GM12878 (cell line): ENCODE measurements at regions not wholly inside any gene's neighbourhood (a gene's known extent, or its start where the extent isn't known, plus 50 kb on each side); places are given as distances from the start of the nearest gene placed in this dataset.

Experiments
- ATAC-seq: fragments of 200-7000 bp; cut with Tn5 transposase; 3 replicates; pipeline ENCODE4 v1.9.1; 2020; ENCODE audit warnings: mild to moderate bottlenecking, moderate library complexity
- BruUV-seq: library from RNA; stranded (reverse); fragments of 400-500 nt; replicated peaks from 2 replicates; lab custom pipeline; 2021; lab: Mats Ljungman, UMichigan
- CTCF ChIA-PET: fragments of 300-600 bp; sonication (Branson Sonifier 250); formaldehyde crosslinking; extraction: SDS; loops from one replicate; lab custom pipeline; 2021; ENCODE audit warnings: inconsistent platforms; lab: Yijun Ruan, JAX
- POLR2A ChIA-PET: fragments of 350-600 bp; formaldehyde crosslinking; extraction: SDS; loops from one replicate; lab custom pipeline; 2021; ENCODE audit warnings: inconsistent platforms; lab: Charles Lee
- RAD21 ChIA-PET: fragments of 300-600 bp; sonication (Branson Sonifier 250); formaldehyde crosslinking; loops from one replicate; lab custom pipeline; 2023; ENCODE audit warnings: antibody characterized with exemption; ENCODE audit not compliant: unreplicated experiment; lab: Charles Lee
- SMC1A ChIA-PET: fragments of 300-600 bp; sonication (Branson Sonifier 250); formaldehyde crosslinking; loops from one replicate; lab custom pipeline; 2023; ENCODE audit not compliant: unreplicated experiment, uncharacterized antibody; lab: Charles Lee
- DNase-seq: peaks from one replicate; pipeline ENCODE4 v3.0.0-alpha.2; 2011; ENCODE audit warnings: low read depth, low spot score
- FAIRE-seq: peaks from 3 replicates; lab custom pipeline; 2011; peaks lifted over from hg19 to GRCh38; lab: Jason Lieb, UNC
- H2AFZ ChIP-seq: 2 replicates; pipeline ENCODE4 v1.6.0; 2011; ENCODE audit warnings: low read depth, low read length, control low read depth; ENCODE audit not compliant: control insufficient read depth
- H3K27ac ChIP-seq: 2 replicates; pipeline ENCODE4 v1.5.1; 2011; ENCODE audit warnings: control low read depth; ENCODE audit not compliant: control insufficient read depth, insufficient read depth
- H3K27me3 ChIP-seq, 2 experiments: replicated peaks in 1 of 2; 2 replicates each; pipeline versions ENCODE4 v1.6.0 to v1.6.1; 2011; ENCODE audit warnings: low read length in 1 of 2; ENCODE audit not compliant: control insufficient read depth in 2 of 2, insufficient read depth in 2 of 2
- H3K36me3 ChIP-seq, 2 experiments: 2 replicates each; pipeline ENCODE4 v1.5.1; 2011; ENCODE audit warnings: low read length in 1 of 2; ENCODE audit not compliant: control insufficient read depth in 2 of 2, insufficient read depth in 2 of 2
- H3K4me1 ChIP-seq: 2 replicates; pipeline ENCODE4 v1.6.1; 2011; ENCODE audit warnings: mild to moderate bottlenecking, low read length, moderate library complexity, mixed read lengths; ENCODE audit not compliant: control insufficient read depth, insufficient read depth
- H3K4me2 ChIP-seq: 2 replicates; pipeline ENCODE4 v1.6.0; 2011; ENCODE audit warnings: control low read depth; ENCODE audit not compliant: control insufficient read depth, insufficient read depth
- H3K4me3 ChIP-seq: fragments of 200-600 bp; sonication (generic); 2 replicates; pipeline ENCODE4 v1.5.1; 2016
- H3K79me2 ChIP-seq: 2 replicates; pipeline ENCODE4 v1.6.0; 2011; ENCODE audit warnings: low read length; ENCODE audit not compliant: control insufficient read depth, insufficient read depth
- H3K9ac ChIP-seq: 2 replicates; pipeline ENCODE4 v1.8.0; 2011; ENCODE audit warnings: low read length, control low read depth, mixed read lengths; ENCODE audit not compliant: control insufficient read depth, insufficient read depth
- H3K9me3 ChIP-seq: replicated peaks from 3 replicates; pipeline ENCODE4 v1.5.1; 2011; ENCODE audit warnings: mild to moderate bottlenecking, low read length; ENCODE audit not compliant: control insufficient read depth, insufficient read depth
- H4K20me1 ChIP-seq: 2 replicates; pipeline ENCODE4 v1.6.0; 2011; ENCODE audit not compliant: control insufficient read depth, insufficient read depth
- CHD2 ChIP-seq: IDR thresholded peaks from 2 replicates; pipeline ENCODE4 v1.6.1; 2011; ENCODE audit warnings: low read depth, low read length, improper control_type of control experiment, borderline replicate concordance
- CREB1 ChIP-seq: IDR thresholded peaks from 2 replicates; pipeline ENCODE4 v1.6.1; 2012; ENCODE audit warnings: low read depth, mild to moderate bottlenecking, inconsistent platforms
- EP300 ChIP-seq, 2 experiments: fragments of 150-350 bp in 1 of 2; IDR thresholded peaks; 2 replicates each; pipeline ENCODE4 v1.6.1; 2011 to 2012; ENCODE audit warnings: low read depth in 2 of 2, low read length in 2 of 2, borderline replicate concordance in 1 of 2, improper control_type of control experiment in 1 of 2, inconsistent platforms in 1 of 2; ENCODE audit not compliant: control insufficient read depth in 1 of 2
- ETV6 ChIP-seq, 2 experiments: fragments of 450-650 bp in 1 of 2; IDR thresholded peaks in 1 of 2; conservative IDR thresholded peaks in 1 of 2; 2 replicates each; pipeline ENCODE4 v1.6.1; 2014; ENCODE audit warnings: antibody characterized with exemption in 1 of 2, borderline replicate concordance in 1 of 2, low read depth in 1 of 2, mild to moderate bottlenecking in 1 of 2, moderate library complexity in 1 of 2
- EZH2 ChIP-seq: IDR thresholded peaks from 2 replicates; pipeline ENCODE4 v1.6.1; 2012; ENCODE audit warnings: low read depth, mild to moderate bottlenecking, control low read depth, inconsistent platforms, low read length, borderline replicate concordance; ENCODE audit not compliant: control insufficient read depth
- MTA2 ChIP-seq: fragments of 450-650 bp; IDR thresholded peaks from 2 replicates; pipeline ENCODE4 v1.6.1; 2016; ENCODE audit warnings: low read depth, mild to moderate bottlenecking, moderate library complexity
- MXI1 ChIP-seq: fragments of 150-350 bp; IDR thresholded peaks from 2 replicates; pipeline ENCODE4 v1.6.1; 2011; ENCODE audit warnings: low read depth, mild to moderate bottlenecking, inconsistent platforms, low read length, improper control_type of control experiment
- PML ChIP-seq: IDR thresholded peaks from 2 replicates; pipeline ENCODE4 v1.6.1; 2012; ENCODE audit warnings: low read length, inconsistent platforms
- POLR2A ChIP-seq: IDR thresholded peaks from 2 replicates; pipeline ENCODE4 v1.6.1; 2011; ENCODE audit warnings: low read depth, mild to moderate bottlenecking, low read length
- SIN3A ChIP-seq: IDR thresholded peaks from 2 replicates; pipeline ENCODE4 v1.6.1; 2012; ENCODE audit warnings: low read depth, low read length, improper control_type of control experiment
- SP1 ChIP-seq: IDR thresholded peaks from one replicate; pipeline ENCODE4 v1.6.1; 2011; ENCODE audit warnings: low read depth, low read length
- ZNF217 ChIP-seq: fragments of 450-650 bp; IDR thresholded peaks from 2 replicates; pipeline ENCODE4 v1.6.1; 2017; ENCODE audit warnings: antibody characterized with exemption, mild to moderate bottlenecking
- WGBS: methylation state at CpG from one replicate; pipeline ENCODE4 v1.1.6; 2016; ENCODE audit warnings: low lambda C conversion rate; ENCODE audit not compliant: insufficient replicate concordance, insufficient coverage; ENCODE audit errors: missing lambda C conversion rate; 5-methylcytosine and 5-hydroxymethylcytosine counted together
- in situ Hi-C: fragments of 300-500 bp; cut with MboI; formaldehyde crosslinking; loops from 9 replicates; pipeline ENCODE4 v1.14.3; 2018; ENCODE audit warnings: mixed read lengths
- intact Hi-C: fragments of 100-400 bp; cut with micrococcal nuclease; formaldehyde crosslinking; loops from one replicate; pipeline ENCODE4 v1.14.2; 2022; ENCODE audit not compliant: unreplicated experiment
- TF ChIP-seq, protein P1 (sequence below): fragments of 450-650 bp; IDR thresholded peaks from 2 replicates; pipeline ENCODE4 v1.6.1; 2017; ENCODE audit warnings: low read depth, mild to moderate bottlenecking, moderate library complexity
- TF ChIP-seq, protein P2 (sequence below): fragments of 450-650 bp; formaldehyde crosslinking; IDR thresholded peaks from 2 replicates; pipeline ENCODE4 v1.4.0; 2022; ENCODE audit warnings: mild to moderate bottlenecking, moderate library complexity
- TF ChIP-seq, protein P3 (sequence below): fragments of 450-650 bp; IDR thresholded peaks from 2 replicates; pipeline ENCODE4 v1.6.1; 2017; ENCODE audit warnings: mild to moderate bottlenecking, moderate library complexity
- TF ChIP-seq, protein P4 (sequence below): IDR thresholded peaks from 2 replicates; pipeline ENCODE4 v1.6.1; 2012; ENCODE audit warnings: low read depth, low read length, improper control_type of control experiment

DNA sequence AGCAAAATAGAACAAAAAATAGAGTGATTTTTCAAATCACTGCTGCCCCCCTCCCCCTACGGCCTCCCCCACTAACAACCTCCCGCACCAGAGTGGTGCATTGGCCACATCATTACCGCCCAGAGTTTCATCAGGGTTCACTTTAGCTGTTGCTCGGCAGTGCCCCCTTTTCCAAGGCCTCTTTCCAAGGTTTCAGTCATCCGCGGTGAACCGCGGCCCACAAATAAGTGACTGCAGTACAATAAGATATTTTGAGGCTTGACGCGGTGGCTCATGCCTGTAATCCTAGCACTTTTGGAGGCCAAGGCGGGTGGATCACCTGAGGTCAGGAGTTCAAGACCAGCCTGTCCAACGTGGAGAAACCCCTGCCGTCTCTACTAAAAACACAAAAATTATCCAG, 180.0 kb downstream of the MAF start:
- 74% methylated on average over 13 of the region's 13 CpGs for WGBS
- intact Hi-C loops: no loop called here
- no peak overlapping the region for H3K4me3 ChIP-seq
- ChIA-PET POLR2A (no interaction called here), RAD21 (no interaction called here), SMC1A (no interaction called here), CTCF (no interaction called here)
- no peak overlapping the region for H3K4me2 ChIP-seq
- H3K9me3 ChIP-seq: no peaks in the 10 kb centered on the region; the same call in 2 of the 3 replicates
- no peak overlapping the region for H3K27ac ChIP-seq
- H3K4me1 ChIP-seq: no peaks in the 10 kb centered on the region
- H4K20me1 ChIP-seq: no peaks in the 10 kb centered on the region
- no peaks in the 10 kb centered on the region for H3K36me3 ChIP-seq
- H2AFZ ChIP-seq: no peak overlapping the region
- in situ Hi-C loops: no loop called here
- ATAC-seq: no peak
- no peak for FAIRE-seq
- no peaks in the 10 kb centered on the region for H3K79me2 ChIP-seq
- H3K27me3 ChIP-seq: no peaks in the 10 kb centered on the region; a peak in 1 of 4 replicates
- DNase-seq: no peak
- no TSS peak for BruUV-seq
- H3K9ac ChIP-seq: no peak overlapping the region
- no peak for TF ChIP-seq MXI1
- no peak for TF ChIP-seq MTA2
- TF ChIP-seq ZNF217: no peak
- TF ChIP-seq, protein P1, sequence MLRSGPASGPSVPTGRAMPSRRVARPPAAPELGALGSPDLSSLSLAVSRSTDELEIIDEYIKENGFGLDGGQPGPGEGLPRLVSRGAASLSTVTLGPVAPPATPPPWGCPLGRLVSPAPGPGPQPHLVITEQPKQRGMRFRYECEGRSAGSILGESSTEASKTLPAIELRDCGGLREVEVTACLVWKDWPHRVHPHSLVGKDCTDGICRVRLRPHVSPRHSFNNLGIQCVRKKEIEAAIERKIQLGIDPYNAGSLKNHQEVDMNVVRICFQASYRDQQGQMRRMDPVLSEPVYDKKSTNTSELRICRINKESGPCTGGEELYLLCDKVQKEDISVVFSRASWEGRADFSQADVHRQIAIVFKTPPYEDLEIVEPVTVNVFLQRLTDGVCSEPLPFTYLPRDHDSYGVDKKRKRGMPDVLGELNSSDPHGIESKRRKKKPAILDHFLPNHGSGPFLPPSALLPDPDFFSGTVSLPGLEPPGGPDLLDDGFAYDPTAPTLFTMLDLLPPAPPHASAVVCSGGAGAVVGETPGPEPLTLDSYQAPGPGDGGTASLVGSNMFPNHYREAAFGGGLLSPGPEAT: no peak
- TF ChIP-seq PML: no peak
- TF ChIP-seq, protein P2, sequence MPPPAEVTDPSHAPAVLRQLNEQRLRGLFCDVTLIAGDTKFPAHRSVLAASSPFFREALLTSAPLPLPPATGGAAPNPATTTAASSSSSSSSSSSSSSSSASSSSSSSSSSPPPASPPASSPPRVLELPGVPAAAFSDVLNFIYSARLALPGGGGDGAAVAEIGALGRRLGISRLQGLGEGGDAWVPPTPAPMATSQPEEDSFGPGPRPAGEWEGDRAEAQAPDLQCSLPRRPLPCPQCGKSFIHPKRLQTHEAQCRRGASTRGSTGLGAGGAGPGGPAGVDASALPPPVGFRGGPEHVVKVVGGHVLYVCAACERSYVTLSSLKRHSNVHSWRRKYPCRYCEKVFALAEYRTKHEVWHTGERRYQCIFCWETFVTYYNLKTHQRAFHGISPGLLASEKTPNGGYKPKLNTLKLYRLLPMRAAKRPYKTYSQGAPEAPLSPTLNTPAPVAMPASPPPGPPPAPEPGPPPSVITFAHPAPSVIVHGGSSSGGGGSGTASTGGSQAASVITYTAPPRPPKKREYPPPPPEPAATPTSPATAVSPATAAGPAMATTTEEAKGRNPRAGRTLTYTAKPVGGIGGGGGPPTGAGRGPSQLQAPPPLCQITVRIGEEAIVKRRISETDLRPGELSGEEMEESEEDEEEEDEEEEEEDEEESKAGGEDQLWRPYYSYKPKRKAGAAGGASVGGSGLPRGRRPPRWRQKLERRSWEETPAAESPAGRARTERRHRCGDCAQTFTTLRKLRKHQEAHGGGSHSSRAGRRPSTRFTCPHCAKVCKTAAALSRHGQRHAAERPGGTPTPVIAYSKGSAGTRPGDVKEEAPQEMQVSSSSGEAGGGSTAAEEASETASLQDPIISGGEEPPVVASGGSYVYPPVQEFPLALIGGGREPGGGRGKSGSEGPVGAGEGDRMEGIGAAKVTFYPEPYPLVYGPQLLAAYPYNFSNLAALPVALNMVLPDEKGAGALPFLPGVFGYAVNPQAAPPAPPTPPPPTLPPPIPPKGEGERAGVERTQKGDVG (CRISPR knock-in tag): no peak
- TF ChIP-seq ETV6 (conservative IDR thresholded peaks at IDR 0.05 in 1 of 2, IDR thresholded peaks at IDR 0.05 in 1 of 2; ENCODE audit: borderline replicate concordance in 1 of 2, low read depth in 1 of 2): no peak
- no peak for TF ChIP-seq SIN3A
- no peak for TF ChIP-seq EZH2
- no peak for TF ChIP-seq CREB1
- TF ChIP-seq, protein P3, sequence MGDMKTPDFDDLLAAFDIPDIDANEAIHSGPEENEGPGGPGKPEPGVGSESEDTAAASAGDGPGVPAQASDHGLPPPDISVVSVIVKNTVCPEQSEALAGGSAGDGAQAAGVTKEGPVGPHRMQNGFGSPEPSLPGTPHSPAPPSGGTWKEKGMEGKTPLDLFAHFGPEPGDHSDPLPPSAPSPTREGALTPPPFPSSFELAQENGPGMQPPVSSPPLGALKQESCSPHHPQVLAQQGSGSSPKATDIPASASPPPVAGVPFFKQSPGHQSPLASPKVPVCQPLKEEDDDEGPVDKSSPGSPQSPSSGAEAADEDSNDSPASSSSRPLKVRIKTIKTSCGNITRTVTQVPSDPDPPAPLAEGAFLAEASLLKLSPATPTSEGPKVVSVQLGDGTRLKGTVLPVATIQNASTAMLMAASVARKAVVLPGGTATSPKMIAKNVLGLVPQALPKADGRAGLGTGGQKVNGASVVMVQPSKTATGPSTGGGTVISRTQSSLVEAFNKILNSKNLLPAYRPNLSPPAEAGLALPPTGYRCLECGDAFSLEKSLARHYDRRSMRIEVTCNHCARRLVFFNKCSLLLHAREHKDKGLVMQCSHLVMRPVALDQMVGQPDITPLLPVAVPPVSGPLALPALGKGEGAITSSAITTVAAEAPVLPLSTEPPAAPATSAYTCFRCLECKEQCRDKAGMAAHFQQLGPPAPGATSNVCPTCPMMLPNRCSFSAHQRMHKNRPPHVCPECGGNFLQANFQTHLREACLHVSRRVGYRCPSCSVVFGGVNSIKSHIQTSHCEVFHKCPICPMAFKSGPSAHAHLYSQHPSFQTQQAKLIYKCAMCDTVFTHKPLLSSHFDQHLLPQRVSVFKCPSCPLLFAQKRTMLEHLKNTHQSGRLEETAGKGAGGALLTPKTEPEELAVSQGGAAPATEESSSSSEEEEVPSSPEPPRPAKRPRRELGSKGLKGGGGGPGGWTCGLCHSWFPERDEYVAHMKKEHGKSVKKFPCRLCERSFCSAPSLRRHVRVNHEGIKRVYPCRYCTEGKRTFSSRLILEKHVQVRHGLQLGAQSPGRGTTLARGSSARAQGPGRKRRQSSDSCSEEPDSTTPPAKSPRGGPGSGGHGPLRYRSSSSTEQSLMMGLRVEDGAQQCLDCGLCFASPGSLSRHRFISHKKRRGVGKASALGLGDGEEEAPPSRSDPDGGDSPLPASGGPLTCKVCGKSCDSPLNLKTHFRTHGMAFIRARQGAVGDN: no peak
- no peak for TF ChIP-seq CHD2
- no peak for TF ChIP-seq POLR2A
- TF ChIP-seq, protein P4, sequence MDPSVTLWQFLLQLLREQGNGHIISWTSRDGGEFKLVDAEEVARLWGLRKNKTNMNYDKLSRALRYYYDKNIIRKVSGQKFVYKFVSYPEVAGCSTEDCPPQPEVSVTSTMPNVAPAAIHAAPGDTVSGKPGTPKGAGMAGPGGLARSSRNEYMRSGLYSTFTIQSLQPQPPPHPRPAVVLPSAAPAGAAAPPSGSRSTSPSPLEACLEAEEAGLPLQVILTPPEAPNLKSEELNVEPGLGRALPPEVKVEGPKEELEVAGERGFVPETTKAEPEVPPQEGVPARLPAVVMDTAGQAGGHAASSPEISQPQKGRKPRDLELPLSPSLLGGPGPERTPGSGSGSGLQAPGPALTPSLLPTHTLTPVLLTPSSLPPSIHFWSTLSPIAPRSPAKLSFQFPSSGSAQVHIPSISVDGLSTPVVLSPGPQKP: no peak
- TF ChIP-seq SP1: no peak
- no peak for TF ChIP-seq EP300 (IDR thresholded peaks at IDR 0.05; ENCODE audit: borderline replicate concordance in 1 of 2, control insufficient read depth in 1 of 2, low read depth in 2 of 2, low read length in 2 of 2)
